K562 (cell line): ENCODE measurements at regions not wholly inside any gene's neighbourhood (a gene's known extent, or its start where the extent isn't known, plus 50 kb on each side); places are given as distances from the start of the nearest gene placed in this dataset.

ENCODE experiments used
- CBFB ChIP-seq: sonication (generic); formaldehyde crosslinking; IDR thresholded peaks from 2 replicates; pipeline ENCODE4 v1.4.0; 2020; ENCODE audit warnings: mild to moderate bottlenecking, missing genetic modification reagents
- JUNB ChIP-seq: fragments of 450-650 bp; formaldehyde crosslinking; conservative IDR thresholded peaks from 2 replicates; pipeline ENCODE4 v1.4.0; 2020; ENCODE audit warnings: mild to moderate bottlenecking
- POLR2AphosphoS2 ChIP-seq: IDR thresholded peaks from 2 replicates; pipeline ENCODE4 v1.6.1; 2012; ENCODE audit warnings: low read length, improper control_type of control experiment
- SMC3 ChIP-seq: conservative IDR thresholded peaks from 2 replicates; pipeline ENCODE4 v1.6.1; 2011; ENCODE audit warnings: low read depth, low read length, improper control_type of control experiment; ENCODE audit not compliant: insufficient read depth
- ZBTB2 ChIP-seq: fragments of 450-650 bp; IDR thresholded peaks from 2 replicates; pipeline ENCODE4 v1.6.1; 2016; ENCODE audit warnings: antibody characterized with exemption
- ZEB2 ChIP-seq: fragments of 450-650 bp; IDR thresholded peaks from 2 replicates; pipeline ENCODE4 v1.6.1; 2016
- ZNF253 ChIP-seq: fragments of 250-450 bp; sonication (Bioruptor Pico); conservative IDR thresholded peaks from 2 replicates; pipeline ENCODE4 v1.6.1; 2021; ENCODE audit warnings: mild to moderate bottlenecking
- ZNF644 ChIP-seq: fragments of 200-800 bp; sonication (Bioruptor generic); IDR thresholded peaks from 2 replicates; pipeline ENCODE4 v1.6.1; 2016; ENCODE audit warnings: low read depth, missing genetic modification characterization, missing compliant biosample characterization

- TF ChIP-seq ZEB2 (no peak), CBFB (CRISPR knock-in tag) (no peak), JUNB (CRISPR knock-in tag) (no peak), SMC3 (no peak), ZNF253 (CRISPR knock-in tag) (no peak), ZBTB2 (no peak), POLR2AphosphoS2 (no peak), ZNF644 (tag) (no peak)
Observed at GRCh38 chr5:175809531-175810121, 61.8 kb upstream of the CPLX2 start.
